ENCODE measurements at regions not wholly inside any gene's neighbourhood (a gene's known extent, or its start where the extent isn't known, plus 50 kb on each side); places are given as distances from the start of the nearest gene placed in this dataset.
A peak's percentile ranks its signal among the peaks of the same experiment; 100 is the strongest.
"Not testable (repeated sequence)": the region's sequence is repeated elsewhere in the genome, so short reads cannot be mapped to it uniquely, and the experiment has no call there.

- no peak for DNase-seq (ENCODE audit: low spot score)
These were observed 69.4 kb upstream of the FBXL17 start for GRCh38 chr5:108451269-108451668.

GRCh38 chr5:108444130-108444529 is 62.2 kb upstream of the FBXL17 start:
- DNase-seq (ENCODE audit: low spot score) = not testable (repeated sequence)

GRCh38 chr5:108442063-108442651 is 60.3 kb upstream of the FBXL17 start:
- not testable (repeated sequence) for DNase-seq (ENCODE audit: low spot score)

- no peak for DNase-seq (ENCODE audit: low spot score)
These were observed 55.5 kb upstream of the FBXL17 start for GRCh38 chr5:108437425-108437824.

DNA sequence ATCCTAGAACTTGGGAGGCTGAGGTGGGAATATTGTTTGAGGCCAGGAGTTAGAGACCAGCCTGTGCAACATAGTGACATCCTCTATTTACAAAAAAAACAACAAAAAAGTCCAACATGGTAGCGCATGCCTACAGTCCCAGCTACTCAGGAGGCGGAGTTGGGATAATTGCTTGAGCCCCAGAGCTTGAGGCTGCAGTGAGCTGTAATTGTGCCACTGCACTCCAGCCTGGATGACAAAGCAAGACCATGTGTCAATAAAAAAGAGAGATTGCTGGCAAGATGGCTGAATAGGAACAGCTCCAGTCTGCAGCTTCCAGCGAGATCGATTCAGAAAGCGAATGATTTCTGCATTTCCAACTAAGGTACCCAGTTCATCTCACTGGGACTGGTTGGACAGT is 54.8 kb upstream of the FBXL17 start:
- DNase-seq (ENCODE audit: low spot score) = no peak

DNA sequence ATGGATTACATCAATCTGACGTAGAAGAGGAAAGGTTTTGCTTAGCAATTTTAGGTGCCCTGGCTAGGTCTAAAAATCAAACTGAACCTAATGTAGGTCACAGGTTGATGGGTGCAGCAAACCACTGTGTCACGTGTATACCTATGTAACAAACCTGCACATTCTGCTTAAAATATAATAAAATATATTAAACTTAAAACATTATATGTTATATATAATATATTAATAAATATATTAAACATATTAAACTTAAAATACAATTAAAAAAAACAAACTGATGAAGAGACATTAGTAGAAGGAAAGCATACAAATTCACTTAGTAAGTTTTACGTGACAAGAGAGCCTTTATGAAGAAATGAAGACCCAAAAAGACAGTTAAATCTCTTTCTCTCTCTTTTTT is 51.7 kb upstream of the FBXL17 start:
- DNase-seq (ENCODE audit: low spot score) = no peak

DNA sequence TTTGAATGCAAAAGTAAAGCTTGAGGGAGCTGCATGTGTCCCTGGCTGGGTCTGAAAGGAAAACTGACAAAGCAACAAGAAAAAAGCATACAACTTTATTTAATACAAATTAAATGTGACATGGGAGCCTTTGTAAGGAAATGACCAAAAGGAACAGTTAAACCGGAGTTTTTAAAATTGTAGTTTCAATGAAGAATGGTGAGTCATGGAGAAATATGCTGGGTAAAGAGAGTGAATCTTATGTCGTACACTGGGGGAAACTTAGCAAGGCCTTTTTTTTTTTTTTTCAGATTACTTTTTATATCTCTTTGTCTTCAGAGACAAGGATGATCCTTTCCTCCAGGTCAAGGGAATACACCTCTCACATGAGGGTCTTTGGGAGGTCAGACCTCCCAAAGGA is 50.1 kb upstream of the FBXL17 start:
- DNase-seq (ENCODE audit: low spot score) = peak; percentile 48

Measured in GM03348 (cell line).